ENCODE measurements at regions not wholly inside any gene's neighbourhood (a gene's known extent, or its start where the extent isn't known, plus 50 kb on each side); places are given as distances from the start of the nearest gene placed in this dataset.

DNA sequence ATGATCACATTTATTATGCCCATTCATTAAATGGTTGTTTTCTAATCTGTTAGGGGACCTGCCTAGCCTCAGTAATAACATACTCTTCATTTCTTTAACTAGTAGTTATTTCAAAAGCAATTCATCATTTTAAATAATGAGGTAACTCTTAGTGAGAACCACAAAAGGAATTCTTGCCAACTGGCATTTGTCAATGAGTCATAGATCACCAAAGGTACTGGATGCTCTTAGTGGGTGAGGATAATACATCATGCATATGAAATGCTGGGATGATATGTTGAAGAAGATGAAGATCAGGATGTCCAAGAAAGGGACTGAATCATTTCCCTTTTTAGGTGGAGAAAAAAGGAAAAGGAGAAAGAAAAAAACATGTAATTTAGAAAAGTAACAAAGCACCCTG, 826.2 kb upstream of the DDX18 start:
- H3K27ac Mint-ChIP-seq = no peak overlapping the region

More for the DNA sequence above, 826.2 kb upstream of the DDX18 start:
- H4K20me1 ChIP-seq (replicated peaks; ENCODE audit: insufficient read depth) = no peaks in the 10 kb centered on the region
- Mint-ChIP-seq H3K36me3 (ENCODE audit: low read depth) (no peaks in the 10 kb centered on the region; the same call in 2 of the 3 replicates), H3K4me3 (no peak overlapping the region), H3K27me3 (ENCODE audit: insufficient read depth, low read depth, poor library complexity) (no peaks in the 10 kb centered on the region), H3K4me1 (no peaks in the 10 kb centered on the region), H3K9me3 (peaks cover 19% of the 10 kb centered on the region)
- no peaks in the 10 kb centered on the region for H3K79me2 ChIP-seq (replicated peaks; ENCODE audit: insufficient read depth)
- no peak overlapping the region for H2AFZ ChIP-seq
- H3K9me2 ChIP-seq (ENCODE audit: insufficient read depth) = peaks cover 6% of the 10 kb centered on the region; the same call in 1 of the 2 replicates
- H3K27me3 ChIP-seq (ENCODE audit: insufficient read depth) = no peaks in the 10 kb centered on the region
- no peak for ATAC-seq
- no peak overlapping the region for H3K4me2 ChIP-seq
- H3K27ac ChIP-seq (ENCODE audit: low read depth) = no peak overlapping the region
- no peaks in the 10 kb centered on the region for H3K36me3 ChIP-seq (ENCODE audit: insufficient read depth)
- no peaks in the 10 kb centered on the region for H3F3A ChIP-seq (replicated peaks; ENCODE audit: low read depth)
- H3K4me1 ChIP-seq (ENCODE audit: insufficient read depth) = peaks cover 4% of the 10 kb centered on the region; the same call in 1 of the 2 replicates
- no peak for DNase-seq (ENCODE audit: low spot score)
- TF ChIP-seq, protein P1, sequence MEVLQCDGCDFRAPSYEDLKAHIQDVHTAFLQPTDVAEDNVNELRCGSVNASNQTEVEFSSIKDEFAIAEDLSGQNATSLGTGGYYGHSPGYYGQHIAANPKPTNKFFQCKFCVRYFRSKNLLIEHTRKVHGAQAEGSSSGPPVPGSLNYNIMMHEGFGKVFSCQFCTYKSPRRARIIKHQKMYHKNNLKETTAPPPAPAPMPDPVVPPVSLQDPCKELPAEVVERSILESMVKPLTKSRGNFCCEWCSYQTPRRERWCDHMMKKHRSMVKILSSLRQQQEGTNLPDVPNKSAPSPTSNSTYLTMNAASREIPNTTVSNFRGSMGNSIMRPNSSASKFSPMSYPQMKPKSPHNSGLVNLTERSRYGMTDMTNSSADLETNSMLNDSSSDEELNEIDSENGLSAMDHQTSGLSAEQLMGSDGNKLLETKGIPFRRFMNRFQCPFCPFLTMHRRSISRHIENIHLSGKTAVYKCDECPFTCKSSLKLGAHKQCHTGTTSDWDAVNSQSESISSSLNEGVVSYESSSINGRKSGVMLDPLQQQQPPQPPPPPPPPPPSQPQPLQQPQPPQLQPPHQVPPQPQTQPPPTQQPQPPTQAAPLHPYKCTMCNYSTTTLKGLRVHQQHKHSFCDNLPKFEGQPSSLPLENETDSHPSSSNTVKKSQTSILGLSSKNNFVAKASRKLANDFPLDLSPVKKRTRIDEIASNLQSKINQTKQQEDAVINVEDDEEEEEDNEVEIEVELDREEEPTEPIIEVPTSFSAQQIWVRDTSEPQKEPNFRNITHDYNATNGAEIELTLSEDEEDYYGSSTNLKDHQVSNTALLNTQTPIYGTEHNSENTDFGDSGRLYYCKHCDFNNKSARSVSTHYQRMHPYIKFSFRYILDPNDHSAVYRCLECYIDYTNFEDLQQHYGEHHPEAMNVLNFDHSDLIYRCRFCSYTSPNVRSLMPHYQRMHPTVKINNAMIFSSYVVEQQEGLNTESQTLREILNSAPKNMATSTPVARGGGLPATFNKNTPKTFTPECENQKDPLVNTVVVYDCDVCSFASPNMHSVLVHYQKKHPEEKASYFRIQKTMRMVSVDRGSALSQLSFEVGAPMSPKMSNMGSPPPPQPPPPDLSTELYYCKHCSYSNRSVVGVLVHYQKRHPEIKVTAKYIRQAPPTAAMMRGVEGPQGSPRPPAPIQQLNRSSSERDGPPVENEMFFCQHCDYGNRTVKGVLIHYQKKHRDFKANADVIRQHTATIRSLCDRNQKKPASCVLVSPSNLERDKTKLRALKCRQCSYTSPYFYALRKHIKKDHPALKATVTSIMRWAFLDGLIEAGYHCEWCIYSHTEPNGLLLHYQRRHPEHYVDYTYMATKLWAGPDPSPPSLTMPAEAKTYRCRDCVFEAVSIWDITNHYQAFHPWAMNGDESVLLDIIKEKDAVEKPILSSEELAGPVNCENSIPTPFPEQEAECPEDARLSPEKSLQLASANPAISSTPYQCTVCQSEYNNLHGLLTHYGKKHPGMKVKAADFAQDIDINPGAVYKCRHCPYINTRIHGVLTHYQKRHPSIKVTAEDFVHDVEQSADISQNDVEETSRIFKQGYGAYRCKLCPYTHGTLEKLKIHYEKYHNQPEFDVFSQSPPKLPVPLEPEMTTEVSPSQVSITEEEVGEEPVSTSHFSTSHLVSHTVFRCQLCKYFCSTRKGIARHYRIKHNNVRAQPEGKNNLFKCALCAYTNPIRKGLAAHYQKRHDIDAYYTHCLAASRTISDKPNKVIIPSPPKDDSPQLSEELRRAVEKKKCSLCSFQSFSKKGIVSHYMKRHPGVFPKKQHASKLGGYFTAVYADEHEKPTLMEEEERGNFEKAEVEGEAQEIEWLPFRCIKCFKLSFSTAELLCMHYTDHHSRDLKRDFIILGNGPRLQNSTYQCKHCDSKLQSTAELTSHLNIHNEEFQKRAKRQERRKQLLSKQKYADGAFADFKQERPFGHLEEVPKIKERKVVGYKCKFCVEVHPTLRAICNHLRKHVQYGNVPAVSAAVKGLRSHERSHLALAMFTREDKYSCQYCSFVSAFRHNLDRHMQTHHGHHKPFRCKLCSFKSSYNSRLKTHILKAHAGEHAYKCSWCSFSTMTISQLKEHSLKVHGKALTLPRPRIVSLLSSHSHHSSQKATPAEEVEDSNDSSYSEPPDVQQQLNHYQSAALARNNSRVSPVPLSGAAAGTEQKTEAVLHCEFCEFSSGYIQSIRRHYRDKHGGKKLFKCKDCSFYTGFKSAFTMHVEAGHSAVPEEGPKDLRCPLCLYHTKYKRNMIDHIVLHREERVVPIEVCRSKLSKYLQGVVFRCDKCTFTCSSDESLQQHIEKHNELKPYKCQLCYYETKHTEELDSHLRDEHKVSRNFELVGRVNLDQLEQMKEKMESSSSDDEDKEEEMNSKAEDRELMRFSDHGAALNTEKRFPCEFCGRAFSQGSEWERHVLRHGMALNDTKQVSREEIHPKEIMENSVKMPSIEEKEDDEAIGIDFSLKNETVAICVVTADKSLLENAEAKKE (CRISPR knock-in tag; IDR thresholded peaks at IDR 0.05) = no peak
- TF ChIP-seq JUNB (IDR thresholded peaks at IDR 0.05; ENCODE audit: unreplicated experiment) (no peak), STAT1 (IDR thresholded peaks at IDR 0.05; ENCODE audit: unreplicated experiment) (no peak), CTCF (conservative IDR thresholded peaks at IDR 0.05; ENCODE audit: low read depth in 2 of 2) (no peak), ZNF331 (CRISPR knock-in tag; IDR thresholded peaks at IDR 0.05; ENCODE audit: low read depth) (no peak), EZH2phosphoT487 (IDR thresholded peaks at IDR 0.05; ENCODE audit: unreplicated experiment) (no peak), POLR2AphosphoS5 (IDR thresholded peaks at IDR 0.05; ENCODE audit: low read depth) (no peak), CREB1 (CRISPR knock-in tag; IDR thresholded peaks at IDR 0.05; ENCODE audit: low read depth) (no peak), NANOG (IDR thresholded peaks at IDR 0.05; ENCODE audit: borderline replicate concordance) (no peak), EZH2 (IDR thresholded peaks at IDR 0.05; ENCODE audit: low read depth, unreplicated experiment) (no peak)
- TF ChIP-seq, protein P2, sequence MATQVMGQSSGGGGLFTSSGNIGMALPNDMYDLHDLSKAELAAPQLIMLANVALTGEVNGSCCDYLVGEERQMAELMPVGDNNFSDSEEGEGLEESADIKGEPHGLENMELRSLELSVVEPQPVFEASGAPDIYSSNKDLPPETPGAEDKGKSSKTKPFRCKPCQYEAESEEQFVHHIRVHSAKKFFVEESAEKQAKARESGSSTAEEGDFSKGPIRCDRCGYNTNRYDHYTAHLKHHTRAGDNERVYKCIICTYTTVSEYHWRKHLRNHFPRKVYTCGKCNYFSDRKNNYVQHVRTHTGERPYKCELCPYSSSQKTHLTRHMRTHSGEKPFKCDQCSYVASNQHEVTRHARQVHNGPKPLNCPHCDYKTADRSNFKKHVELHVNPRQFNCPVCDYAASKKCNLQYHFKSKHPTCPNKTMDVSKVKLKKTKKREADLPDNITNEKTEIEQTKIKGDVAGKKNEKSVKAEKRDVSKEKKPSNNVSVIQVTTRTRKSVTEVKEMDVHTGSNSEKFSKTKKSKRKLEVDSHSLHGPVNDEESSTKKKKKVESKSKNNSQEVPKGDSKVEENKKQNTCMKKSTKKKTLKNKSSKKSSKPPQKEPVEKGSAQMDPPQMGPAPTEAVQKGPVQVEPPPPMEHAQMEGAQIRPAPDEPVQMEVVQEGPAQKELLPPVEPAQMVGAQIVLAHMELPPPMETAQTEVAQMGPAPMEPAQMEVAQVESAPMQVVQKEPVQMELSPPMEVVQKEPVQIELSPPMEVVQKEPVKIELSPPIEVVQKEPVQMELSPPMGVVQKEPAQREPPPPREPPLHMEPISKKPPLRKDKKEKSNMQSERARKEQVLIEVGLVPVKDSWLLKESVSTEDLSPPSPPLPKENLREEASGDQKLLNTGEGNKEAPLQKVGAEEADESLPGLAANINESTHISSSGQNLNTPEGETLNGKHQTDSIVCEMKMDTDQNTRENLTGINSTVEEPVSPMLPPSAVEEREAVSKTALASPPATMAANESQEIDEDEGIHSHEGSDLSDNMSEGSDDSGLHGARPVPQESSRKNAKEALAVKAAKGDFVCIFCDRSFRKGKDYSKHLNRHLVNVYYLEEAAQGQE (IDR thresholded peaks at IDR 0.05; ENCODE audit: unreplicated experiment) = no peak
- no peak overlapping the region for H3K4me3 ChIP-seq
